GM10847 (cell line): ENCODE measurements at regions not wholly inside any gene's neighbourhood (a gene's known extent, or its start where the extent isn't known, plus 50 kb on each side); places are given as distances from the start of the nearest gene placed in this dataset.

ENCODE experiments used
- POLR2A ChIP-seq: IDR thresholded peaks from 2 replicates; pipeline ENCODE4 v1.6.1; 2011; ENCODE audit not compliant: insufficient read length; ENCODE audit errors: extremely low read depth

GRCh38 chr7:131002600-131002999 lies 268.6 kb upstream of the KLF14 start:
- TF ChIP-seq POLR2A: no peak

GRCh38 chr7:131003634-131004033 lies 269.6 kb upstream of the KLF14 start:
- TF ChIP-seq POLR2A: no peak

- TF ChIP-seq POLR2A: no peak
Observed at GRCh38 chr7:131004371-131004770, 270.4 kb upstream of the KLF14 start.

- TF ChIP-seq POLR2A: peak; percentile 17
Observed at GRCh38 chr7:131007439-131008330, 273.7 kb upstream of the KLF14 start.

GRCh38 chr7:131008840-131009711 lies 275.1 kb upstream of the KLF14 start:
- no peak for TF ChIP-seq POLR2A

GRCh38 chr7:131010029-131010716 lies 276.2 kb upstream of the KLF14 start:
- no peak for TF ChIP-seq POLR2A

GRCh38 chr7:131010717-131011431 lies 276.9 kb upstream of the KLF14 start:
- no peak for TF ChIP-seq POLR2A

GRCh38 chr7:131011432-131011742 lies 277.4 kb upstream of the KLF14 start:
- no peak for TF ChIP-seq POLR2A

- no peak for TF ChIP-seq POLR2A
Observed at GRCh38 chr7:131011976-131012375, 278.0 kb upstream of the KLF14 start.

GRCh38 chr7:131012477-131013031 lies 278.5 kb upstream of the KLF14 start:
- TF ChIP-seq POLR2A: no peak

- no peak for TF ChIP-seq POLR2A
Observed at GRCh38 chr7:131013716-131014115, 279.7 kb upstream of the KLF14 start.

GRCh38 chr7:131014906-131015656 lies 281.1 kb upstream of the KLF14 start:
- TF ChIP-seq POLR2A: no peak

- TF ChIP-seq POLR2A: no peak
Observed at GRCh38 chr7:131015657-131015958, 281.6 kb upstream of the KLF14 start.

- no peak for TF ChIP-seq POLR2A
Observed at GRCh38 chr7:131016230-131016629, 282.2 kb upstream of the KLF14 start.
